Dermis microvascular lymphatic vessel endothelial cell (primary cell): ENCODE measurements at regions not wholly inside any gene's neighbourhood (a gene's known extent, or its start where the extent isn't known, plus 50 kb on each side); places are given as distances from the start of the nearest gene placed in this dataset.
A peak's percentile ranks its signal among the peaks of the same experiment; 100 is the strongest.

Experiments used
- DNase-seq, 2 donors: peaks; one replicate each; pipeline versions ENCODE4 v3.0.0 to v3.0.0-alpha.2; 2010; ENCODE audit warnings: low read depth in 2 of 2

GRCh38 chr2:144333143-144333555 is 186.8 kb downstream of the ZEB2 start:
- DNase-seq: no peak

GRCh38 chr2:144332356-144333142 is 187.4 kb downstream of the ZEB2 start:
- DNase-seq: peak; percentile 52 to 89

- DNase-seq: peak in 1 of 2 donors; percentile 68
These were observed 188.1 kb downstream of the ZEB2 start for GRCh38 chr2:144331674-144332355.

GRCh38 chr2:144330951-144331673 is 188.8 kb downstream of the ZEB2 start:
- peak in 1 of 2 donors; percentile 11 for DNase-seq

DNA sequence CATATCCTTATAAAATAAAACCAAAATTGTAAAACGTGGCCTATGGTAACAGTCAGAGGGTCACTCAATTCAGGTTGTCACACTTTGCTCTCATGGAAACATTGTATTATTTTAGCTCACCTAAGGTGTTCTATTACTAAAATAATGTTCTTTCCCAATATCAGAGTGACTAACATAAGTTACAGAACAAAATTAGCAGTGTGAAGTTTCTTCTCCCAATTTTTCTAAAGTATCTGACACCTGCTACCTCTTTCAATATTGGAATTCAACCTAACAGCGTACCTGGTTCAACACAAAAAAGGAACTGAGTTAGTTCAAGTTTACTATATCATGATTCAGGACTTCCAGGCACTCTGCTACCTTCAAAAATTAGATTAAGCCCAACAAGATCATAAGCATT is 190.4 kb downstream of the ZEB2 start:
- DNase-seq: no peak

DNA sequence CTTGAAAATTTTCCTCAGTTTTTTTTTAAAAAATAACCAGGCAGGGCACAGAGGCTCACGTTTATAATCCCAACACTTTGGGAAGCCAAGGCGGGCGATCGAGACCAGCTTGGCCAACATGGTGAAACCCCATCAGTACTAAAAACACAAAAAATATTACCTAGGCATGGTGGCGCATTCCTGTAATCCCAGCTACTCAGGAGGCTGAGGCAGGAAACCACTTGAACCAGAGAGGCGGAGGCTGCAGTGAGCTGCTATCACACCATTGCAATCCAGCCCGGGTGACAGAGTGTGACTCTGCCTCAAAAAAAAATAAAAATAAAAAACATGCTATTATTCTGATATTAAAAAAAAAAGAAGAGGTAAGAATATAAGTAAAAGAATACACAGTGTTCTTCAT is 191.0 kb downstream of the ZEB2 start:
- DNase-seq: no peak

- no peak for DNase-seq
These were observed 193.1 kb downstream of the ZEB2 start for GRCh38 chr2:144326825-144327224.

DNA sequence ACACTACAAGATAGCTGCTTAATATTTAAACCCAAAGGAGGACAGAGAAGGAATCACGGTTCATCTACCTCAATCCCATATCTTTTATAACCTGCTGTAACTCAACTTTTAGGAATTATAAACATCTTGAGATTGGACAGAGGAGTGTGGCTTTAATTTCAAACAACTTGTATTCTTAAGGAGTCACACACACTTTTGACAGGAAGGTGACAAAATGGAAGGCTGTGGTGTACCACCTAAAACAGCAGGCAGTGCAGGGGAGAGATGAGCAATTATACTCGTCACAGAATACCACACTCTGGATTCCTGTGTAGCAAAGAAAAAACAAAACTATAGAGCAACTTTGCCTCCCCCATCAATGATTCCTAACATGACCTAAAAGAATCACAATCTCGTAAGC is 194.8 kb downstream of the ZEB2 start:
- no peak for DNase-seq

DNA sequence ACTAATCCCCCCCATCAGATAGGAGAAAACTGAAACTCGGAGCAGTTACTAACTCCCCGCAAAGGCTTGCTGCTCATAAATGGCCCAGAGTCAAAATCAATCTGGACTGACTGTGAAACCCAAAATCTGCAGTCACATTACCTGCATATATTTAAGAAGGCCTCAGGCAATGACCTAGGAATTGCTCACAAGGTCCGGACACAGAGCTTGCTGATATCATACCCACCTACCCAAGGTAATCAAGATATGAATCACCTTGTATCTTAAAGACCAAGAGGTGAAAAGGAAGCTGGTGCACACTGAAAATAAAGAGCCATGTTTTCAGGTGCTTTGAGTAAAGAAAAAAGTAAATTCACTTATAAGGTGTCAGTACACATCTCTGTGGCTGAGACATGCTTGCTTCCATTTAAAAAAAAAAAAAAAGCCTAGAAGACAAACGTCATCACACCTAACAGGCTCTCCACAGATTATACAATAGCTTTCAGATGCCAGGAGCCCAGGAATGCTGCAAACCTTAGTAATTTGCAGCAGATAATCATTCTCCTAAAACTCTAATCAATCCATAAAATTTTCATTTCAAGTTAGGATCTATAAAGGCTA is 195.4 kb downstream of the ZEB2 start:
- no peak for DNase-seq

- DNase-seq: peak in 1 of 2 donors; percentile 3
These were observed 196.0 kb downstream of the ZEB2 start for GRCh38 chr2:144323946-144324345.

DNA sequence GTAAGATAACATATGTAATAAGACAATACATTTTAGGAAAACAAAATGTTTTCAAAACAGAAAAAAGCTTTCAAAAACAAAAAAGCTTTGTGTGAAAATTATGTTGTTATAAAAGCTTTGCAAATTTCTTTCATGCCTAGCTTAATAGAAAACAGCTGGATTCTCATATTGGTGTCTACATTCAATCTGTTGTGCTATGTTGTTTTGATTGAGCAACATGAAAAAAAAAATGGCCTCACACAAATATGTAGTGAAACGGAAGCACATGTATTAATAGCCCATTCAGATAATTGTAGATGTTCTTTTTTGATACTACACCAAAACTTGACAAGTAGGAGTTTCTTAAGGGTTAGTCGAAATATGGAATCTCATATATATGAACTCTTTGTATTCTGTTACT is 197.5 kb downstream of the ZEB2 start:
- no peak for DNase-seq

- peak in 1 of 2 donors; percentile 73 for DNase-seq
These were observed 199.4 kb downstream of the ZEB2 start for GRCh38 chr2:144320491-144320890.

DNA sequence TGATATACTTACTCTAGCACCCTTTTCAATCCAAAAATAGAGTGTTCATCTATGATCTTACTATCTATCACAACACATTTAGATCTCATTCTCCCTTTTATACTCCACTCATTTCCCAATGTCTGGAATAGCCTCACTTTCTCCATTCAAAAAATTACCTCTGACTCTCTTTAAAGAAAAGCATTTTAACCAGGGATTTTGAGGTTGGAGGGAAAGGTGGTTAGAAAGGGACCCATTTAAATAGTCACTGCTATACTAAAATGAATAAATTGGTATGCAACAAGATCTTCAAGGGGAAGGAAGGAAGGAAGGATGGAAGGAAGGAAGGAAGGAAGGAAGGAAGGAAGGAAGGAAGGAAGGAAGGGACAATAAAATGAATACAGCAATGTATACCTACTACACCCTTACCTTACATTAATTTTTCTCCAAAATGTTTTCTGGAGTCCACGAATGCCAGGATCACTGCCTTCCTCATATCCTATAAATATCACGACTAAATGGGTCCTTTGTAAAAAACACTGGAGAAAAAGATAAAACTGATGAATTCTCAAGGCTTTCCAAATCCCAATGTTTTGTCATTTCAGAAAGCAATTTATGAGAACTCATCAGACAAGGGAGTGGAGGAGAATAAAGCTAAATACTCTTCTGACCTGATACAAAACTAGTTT is 202.7 kb downstream of the ZEB2 start:
- no peak for DNase-seq

GRCh38 chr2:144310889-144311608 is 208.9 kb downstream of the ZEB2 start:
- no peak for DNase-seq

DNA sequence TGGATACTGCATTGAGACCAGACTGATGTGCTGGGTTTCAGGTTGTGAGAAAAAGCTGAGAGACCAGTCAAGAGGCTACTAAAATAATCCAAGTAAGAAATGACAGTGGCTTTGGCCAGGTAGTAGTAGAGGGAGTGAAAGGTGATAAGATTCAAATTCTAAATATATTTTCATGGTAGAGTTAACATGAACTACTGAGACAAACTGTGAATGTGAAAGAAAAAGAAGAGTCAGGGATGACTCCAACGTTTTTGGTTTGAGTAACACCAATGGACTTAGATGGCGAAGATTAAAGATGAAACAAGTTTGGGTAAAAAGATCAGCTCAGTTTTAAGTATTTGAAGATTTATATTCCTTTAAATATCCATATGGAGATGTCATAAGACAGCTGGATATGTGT is 209.4 kb downstream of the ZEB2 start:
- no peak for DNase-seq

DNA sequence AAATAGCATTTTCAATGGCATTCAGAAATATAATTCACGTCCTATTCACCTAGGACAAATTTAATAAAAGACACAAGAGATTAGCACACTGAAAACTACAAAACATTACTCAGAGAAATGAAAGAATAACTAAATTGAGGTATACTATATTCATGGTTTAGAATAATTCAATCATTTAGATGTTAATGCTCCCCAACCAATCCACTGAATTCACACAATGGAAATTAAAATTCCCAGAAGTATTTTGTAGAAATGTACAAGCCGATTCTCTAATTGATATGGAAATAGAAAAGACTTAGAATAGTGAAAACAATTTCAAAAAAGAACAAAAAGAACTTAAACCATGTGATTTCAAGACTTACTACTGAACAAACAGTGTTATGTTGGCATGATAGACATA is 212.2 kb downstream of the ZEB2 start:
- DNase-seq: no peak

DNA sequence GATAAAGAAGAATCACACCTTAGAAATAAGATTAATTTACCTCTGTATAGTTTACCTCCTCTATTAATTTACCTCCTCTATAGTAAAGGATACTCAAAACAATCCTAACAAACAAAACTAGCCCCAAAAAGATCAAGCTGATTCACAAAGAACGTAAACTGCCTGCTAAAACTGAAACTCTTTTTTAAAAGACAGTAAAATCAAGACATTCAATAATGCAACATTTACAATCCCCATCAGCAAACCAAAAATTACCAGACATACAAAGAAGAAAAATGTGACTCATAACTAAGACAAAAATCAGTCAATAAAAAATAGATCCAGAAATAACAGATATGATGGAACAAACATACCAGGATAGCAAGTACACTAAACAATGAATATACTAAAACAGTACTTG is 215.7 kb downstream of the ZEB2 start:
- DNase-seq: no peak

DNA sequence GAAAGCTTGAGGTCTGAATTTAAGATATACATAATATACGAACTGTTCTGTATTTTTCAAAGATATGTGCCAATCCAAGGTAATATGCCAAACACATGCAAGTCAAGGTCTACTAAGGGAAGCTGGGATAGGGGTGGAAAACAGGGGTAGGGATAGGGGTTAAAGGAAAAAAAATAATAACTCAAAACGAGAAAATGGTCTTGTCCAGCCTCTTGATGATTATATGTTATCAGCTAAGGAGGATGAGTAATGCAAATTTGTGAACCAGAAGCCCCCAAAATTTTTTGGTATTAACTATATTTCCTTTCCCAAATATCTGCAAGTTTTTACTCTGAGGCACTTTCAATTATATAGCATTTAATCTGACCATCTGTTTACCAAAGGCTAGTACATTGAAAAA is 219.3 kb downstream of the ZEB2 start:
- DNase-seq: no peak

- DNase-seq: no peak
These were observed 229.6 kb downstream of the ZEB2 start for GRCh38 chr2:144290276-144290675.

- no peak for DNase-seq
These were observed 231.5 kb downstream of the ZEB2 start for GRCh38 chr2:144288438-144288837.

- DNase-seq: no peak
These were observed 234.6 kb downstream of the ZEB2 start for GRCh38 chr2:144285324-144285723.
